ENCODE measurements at regions not wholly inside any gene's neighbourhood (a gene's known extent, or its start where the extent isn't known, plus 50 kb on each side); places are given as distances from the start of the nearest gene placed in this dataset.
"Not testable (repeated sequence)": the region's sequence is repeated elsewhere in the genome, so short reads cannot be mapped to it uniquely, and the experiment has no call there.

GRCh38 chr12:86724716-86725115, 468.5 kb upstream of the MGAT4C start:
- DNase-seq, result no peak

GRCh38 chr12:86723326-86723725, 467.1 kb upstream of the MGAT4C start:
- no peak for DNase-seq

GRCh38 chr12:86721713-86722397, 465.7 kb upstream of the MGAT4C start:
- no peak for DNase-seq

- DNase-seq, result no peak
Observed at GRCh38 chr12:86719381-86719780, 463.2 kb upstream of the MGAT4C start.

- DNase-seq, result no peak
Observed at GRCh38 chr12:86713121-86713520, 456.9 kb upstream of the MGAT4C start.

GRCh38 chr12:86712425-86712843, 456.2 kb upstream of the MGAT4C start:
- DNase-seq, result no peak

- no peak for DNase-seq
Observed at GRCh38 chr12:86711731-86712130, 455.5 kb upstream of the MGAT4C start.

GRCh38 chr12:86710109-86710508, 453.9 kb upstream of the MGAT4C start:
- DNase-seq, result no peak

- DNase-seq, result not testable (repeated sequence)
Observed at GRCh38 chr12:86709017-86709416, 452.8 kb upstream of the MGAT4C start.

- no peak for DNase-seq
Observed at GRCh38 chr12:86698641-86698980, 442.4 kb upstream of the MGAT4C start.

- no peak for DNase-seq
Observed at GRCh38 chr12:86697916-86698640, 441.9 kb upstream of the MGAT4C start.

- no peak for DNase-seq
Observed at GRCh38 chr12:86683568-86684304, 427.5 kb upstream of the MGAT4C start.

- no peak for DNase-seq
Observed at GRCh38 chr12:86681060-86681459, 424.9 kb upstream of the MGAT4C start.

GRCh38 chr12:86675197-86675596, 419.0 kb upstream of the MGAT4C start:
- no peak for DNase-seq

GRCh38 chr12:86670986-86671385, 414.8 kb upstream of the MGAT4C start:
- no peak for DNase-seq

GRCh38 chr12:86669010-86669409, 412.8 kb upstream of the MGAT4C start:
- no peak for DNase-seq

- DNase-seq, result no peak
Observed at GRCh38 chr12:86666316-86666715, 410.1 kb upstream of the MGAT4C start.

GRCh38 chr12:86663716-86664115, 407.5 kb upstream of the MGAT4C start:
- no peak for DNase-seq

- no peak for DNase-seq
Observed at GRCh38 chr12:86663173-86663572, 407.0 kb upstream of the MGAT4C start.

- DNase-seq, result no peak
Observed at GRCh38 chr12:86662464-86662863, 406.3 kb upstream of the MGAT4C start.

GRCh38 chr12:86660488-86661147, 404.4 kb upstream of the MGAT4C start:
- no peak for DNase-seq

- DNase-seq, result no peak
Observed at GRCh38 chr12:86659985-86660384, 403.8 kb upstream of the MGAT4C start.

GRCh38 chr12:86658303-86658702, 402.1 kb upstream of the MGAT4C start:
- DNase-seq, result no peak

Measured in NCI-H526 (cell line).